ENCODE measurements at regions not wholly inside any gene's neighbourhood (a gene's known extent, or its start where the extent isn't known, plus 50 kb on each side); places are given as distances from the start of the nearest gene placed in this dataset.
"Not testable (repeated sequence)": the region's sequence is repeated elsewhere in the genome, so short reads cannot be mapped to it uniquely, and the experiment has no call there.

DNA sequence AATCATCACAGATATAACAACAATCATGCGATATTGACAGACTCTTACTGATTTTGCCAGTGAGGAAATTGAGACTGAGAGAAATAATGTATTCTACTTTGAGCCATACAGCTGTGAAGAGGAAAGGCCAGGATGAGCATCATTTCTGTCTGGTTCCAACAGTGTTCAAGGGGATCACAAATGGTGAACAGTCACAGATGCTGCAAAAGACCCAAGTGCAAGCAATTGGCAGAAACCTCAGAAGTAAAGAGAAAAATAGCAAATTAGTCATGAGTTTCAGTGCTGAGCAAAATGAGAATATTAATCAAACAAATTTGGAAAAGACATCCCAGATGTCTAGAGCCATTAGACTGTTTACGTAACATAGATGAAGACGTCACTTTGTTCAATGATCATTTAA, 114.1 kb downstream of the RAB38 start:
- no peak for DNase-seq

DNA sequence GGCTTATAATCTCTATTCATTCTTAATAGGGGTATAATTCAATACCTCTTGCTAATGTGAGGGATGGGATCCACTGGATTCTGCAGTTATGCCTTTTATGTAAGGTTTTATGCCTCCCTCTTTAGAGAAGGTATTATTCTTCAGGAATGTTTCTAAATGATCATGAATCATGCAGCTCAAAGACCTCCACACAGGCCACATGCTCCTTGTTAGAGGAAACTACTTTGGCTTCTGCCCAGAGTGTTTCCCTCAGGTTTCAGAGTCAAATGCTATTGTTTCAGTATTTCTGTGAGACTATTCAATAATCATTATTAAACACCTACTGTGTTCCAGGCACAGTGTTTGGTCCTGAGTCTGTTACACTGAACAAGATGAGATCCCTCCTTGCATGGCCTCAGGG, 115.9 kb downstream of the RAB38 start:
- no peak for DNase-seq

DNA sequence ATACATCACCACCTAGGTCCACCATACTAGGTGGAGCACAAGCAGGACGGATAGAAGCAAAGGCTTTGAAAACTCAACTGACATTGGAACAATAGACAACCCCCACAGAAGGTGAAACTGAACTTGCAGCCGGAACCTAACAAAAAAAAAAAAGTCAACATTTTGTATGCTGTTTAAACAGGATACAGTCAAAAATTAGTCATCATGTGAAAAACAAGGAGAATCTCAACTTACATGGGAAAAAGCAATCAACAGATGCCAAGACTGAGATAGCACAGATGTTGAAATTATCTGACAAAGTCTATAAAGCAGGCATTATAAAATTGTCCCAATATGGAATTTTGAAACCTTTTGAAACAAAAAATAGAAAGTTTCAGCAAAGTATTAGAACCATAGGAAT, 123.8 kb downstream of the RAB38 start:
- DNase-seq = no peak

DNA sequence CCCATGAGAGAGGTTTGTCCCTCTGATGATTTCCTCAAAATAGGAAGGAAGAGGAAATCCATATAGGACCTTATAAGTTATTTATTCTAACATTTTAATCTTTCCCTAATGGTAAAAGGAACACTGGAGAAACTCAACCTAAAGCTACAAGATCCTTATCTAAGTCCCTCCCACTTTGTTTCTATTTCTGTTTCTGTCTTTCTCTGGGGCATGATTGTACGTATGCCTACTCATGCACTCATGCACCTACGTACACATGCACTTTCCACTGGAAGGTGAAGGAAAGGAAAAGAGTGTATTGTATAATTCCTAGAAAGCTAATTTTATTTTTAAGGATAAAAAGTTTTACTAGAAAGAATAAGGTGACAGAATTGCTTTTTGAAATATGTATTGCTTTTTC, 125.0 kb downstream of the RAB38 start:
- DNase-seq = no peak

DNA sequence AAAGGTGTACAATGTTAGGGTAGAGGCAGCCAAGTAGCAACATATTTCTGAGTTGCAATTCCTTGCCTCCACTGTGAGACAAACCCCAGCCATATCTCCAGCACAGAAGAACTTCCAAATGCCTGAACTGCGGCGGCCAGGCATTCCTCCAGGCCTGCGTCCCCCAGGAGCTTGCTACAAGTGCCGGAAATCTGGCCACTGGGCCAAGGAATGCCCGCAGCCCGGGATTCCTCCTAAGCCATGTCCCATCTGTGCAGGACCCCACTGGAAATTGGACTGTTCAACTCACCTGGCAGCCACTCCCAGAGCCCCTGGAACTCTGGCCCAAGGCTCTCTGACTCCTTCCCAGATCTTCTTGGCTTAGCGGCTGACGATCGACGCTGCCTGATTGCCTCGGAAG, 130.0 kb downstream of the RAB38 start:
- DNase-seq = not testable (repeated sequence)

DNA sequence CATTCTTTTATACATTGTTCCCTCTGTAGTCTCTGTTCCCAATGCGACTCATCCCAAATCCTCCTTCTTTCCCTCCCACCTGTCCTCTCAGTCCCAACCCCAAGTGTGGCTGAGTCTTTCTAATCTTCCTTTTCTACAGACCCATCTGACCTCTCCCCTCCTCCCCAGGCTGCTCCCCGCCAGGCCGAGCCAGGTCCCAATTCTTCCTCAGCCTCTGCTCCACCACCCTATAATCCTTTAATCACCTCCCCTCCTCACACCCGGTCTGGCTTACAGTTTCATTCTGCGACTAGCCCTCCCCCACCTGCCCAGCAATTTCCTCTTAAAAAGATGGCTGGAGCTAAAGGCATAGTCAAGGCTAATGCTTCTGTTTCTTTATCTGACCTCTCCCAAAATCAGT, 130.6 kb downstream of the RAB38 start:
- not testable (repeated sequence) for DNase-seq

DNA sequence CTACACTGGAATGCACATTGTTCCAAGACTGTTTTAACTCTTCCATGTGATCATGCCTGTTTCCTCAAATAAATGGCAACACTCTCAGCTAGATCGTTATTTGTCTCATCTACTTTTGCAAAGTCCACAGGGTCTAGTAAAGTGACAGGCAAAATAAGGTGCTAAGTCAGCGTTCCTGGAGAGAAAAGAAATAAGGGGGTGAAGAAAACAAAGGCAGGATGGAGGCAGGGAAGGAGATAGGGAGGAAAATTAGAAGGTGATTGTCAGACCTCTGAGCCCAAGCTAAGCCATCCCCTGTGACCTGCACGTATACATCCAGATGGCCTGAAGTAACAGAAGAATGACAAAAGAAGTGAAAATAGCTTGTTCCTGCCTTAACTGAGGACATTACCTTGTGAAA, 132.1 kb downstream of the RAB38 start:
- DNase-seq = no peak

DNA sequence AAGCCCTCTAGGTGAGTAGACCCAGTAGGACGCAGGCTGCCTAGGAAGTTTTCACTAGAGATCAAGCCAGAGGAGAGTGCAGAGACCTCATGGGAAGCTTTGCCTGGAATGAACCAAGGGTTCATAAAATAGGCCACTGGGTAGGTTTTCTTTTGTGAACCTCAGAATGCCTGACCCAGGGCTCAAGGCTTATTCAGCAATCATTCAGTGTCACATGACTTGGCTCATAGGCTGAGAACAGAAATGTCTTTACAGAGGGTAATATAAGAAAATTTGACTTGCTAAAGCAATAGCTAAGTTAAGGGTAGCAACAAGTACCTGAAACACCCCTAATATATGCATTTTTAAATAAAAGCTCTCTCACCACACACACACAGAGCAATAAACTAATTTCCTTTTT, 132.6 kb downstream of the RAB38 start:
- no peak for DNase-seq

DNA sequence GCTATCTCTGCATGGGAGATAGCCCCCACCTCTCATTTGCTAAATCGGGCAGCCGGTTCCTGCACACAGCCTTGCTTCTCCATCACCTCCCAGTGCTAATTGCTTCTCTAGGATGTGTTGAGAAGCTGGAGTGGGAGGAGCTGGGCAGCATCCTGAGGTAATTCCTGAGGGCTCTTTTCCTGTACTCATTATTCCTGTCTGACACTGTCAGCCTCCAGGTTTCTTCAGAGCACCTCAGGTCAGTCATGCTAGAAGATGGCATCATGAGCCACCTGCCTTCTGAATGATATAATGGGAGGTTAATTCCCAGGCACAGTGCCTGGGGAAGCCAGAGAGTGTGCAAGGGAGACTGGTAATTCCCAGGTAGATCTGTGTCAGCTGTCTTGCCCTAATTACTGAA, 133.0 kb downstream of the RAB38 start:
- DNase-seq = no peak

DNA sequence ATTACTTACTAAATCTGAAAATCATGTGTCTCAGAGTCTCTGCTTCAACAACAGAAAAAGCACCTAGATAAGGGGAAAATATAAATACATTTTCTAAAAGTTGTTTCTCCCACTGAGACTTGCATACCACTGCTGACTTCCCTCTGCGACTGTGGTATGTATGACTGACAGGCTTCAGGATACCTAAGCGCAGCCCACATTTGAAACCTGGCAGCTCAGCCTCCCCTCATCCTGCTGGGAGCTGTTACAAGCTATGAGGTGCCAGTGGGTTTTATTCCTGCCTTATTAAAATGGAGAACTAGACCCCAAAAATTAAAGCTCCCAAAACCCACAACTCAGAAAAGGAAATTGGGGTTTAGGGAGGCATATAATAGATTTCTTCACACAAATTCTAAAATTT, 133.6 kb downstream of the RAB38 start:
- DNase-seq = no peak

DNA sequence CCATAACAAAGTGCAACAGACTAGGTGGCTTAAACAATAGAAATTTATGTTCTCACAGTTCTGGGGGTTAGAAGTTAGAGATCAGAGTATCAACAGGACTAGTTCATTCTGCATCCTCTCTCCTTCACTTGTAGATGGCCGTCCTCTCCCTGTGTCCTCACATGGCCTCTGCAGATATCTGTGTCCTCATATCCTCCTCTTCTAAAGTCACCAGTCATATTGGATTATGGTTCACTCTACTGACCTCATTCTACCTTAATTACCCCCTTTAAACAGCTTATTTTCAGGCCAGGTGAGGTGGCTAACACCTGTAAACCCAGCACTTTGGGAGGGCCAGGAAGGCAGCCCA, 135.1 kb downstream of the RAB38 start:
- no peak for DNase-seq

DNA sequence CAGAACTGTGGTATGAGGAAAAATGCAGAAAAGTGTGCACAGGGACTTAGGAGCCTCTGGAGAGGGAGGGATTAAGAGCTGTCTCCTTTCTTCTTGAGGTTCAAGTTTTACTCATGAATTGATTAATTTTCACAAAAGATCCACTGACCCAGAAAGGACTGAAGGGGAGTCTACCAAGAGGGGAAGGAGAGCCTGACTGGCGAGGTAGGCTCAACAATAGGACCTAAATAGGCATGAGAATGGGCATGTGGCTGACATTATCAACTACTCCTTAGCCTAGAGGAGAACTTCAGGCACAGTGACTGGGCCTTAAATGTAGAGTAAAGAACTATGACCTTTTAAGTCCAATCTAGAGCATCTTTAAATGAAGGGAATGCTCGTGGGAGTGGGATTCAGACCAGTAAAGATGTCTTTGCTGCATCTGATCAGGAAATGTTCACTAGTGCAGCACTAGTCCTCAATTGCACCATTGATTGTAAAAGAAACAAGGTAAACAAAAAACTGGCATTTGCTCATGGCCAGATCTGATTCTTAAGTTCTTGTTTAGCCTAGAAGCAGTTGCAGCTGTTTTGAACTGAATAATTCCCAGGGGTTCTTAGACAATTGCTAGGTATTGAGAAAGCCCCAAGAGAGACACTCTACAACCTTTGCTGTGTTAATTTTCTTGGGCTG, 135.6 kb downstream of the RAB38 start:
- no peak for DNase-seq

DNA sequence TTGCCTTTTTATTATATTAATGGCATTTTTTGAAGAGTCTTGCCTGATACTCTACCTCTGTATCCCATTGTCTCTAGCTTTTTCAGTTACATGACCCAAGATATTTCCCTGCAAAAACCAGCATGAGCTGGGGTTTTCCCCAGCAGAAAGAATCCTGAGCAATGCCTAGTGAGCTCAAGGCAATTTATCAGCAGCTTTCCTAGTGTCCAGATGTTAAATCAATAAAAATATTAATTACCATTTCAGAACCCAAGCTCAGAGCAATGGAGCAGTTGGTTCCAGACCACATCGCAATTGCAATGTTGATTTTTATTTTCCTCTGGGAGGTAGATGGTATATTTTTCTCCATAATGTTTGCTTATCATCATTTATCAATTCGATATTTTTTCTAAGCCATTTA, 137.2 kb downstream of the RAB38 start:
- DNase-seq = no peak

DNA sequence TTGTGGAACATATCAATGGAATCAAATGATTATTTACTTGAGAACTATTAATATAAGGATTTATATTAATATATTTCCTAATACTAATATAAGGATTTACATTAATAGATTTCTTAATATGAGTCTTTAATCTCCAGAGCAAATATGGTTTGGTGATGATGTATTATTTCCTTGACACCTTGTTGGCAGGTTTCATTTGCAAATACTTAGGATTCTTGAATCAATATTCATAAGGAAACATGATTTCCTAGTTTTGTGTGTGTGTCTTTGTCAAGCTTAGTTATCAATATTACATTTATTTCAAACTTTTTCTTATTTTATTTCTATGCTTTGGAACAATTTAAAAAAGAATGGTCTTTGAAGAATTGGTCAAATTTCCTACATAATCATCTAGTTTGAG, 138.5 kb downstream of the RAB38 start:
- no peak for DNase-seq

DNA sequence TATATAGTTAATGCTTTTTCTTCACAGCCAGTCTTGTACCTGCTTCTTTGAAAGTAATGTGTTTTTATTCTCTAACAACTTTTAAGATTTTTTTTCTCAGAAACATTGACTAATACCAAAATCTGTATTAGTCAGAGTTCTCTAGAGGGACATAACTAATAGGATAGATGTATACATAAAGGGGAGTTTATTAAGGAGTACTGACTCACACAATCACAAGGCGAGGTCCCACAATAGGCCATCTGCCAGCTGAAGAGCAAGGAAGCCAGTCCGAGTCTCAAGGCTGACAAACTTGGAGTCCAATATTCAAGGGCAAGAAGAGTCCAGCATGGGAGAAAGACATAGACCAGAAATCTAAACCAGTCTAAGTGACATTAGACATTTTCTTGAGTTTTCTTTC, 140.0 kb downstream of the RAB38 start:
- no peak for DNase-seq

DNA sequence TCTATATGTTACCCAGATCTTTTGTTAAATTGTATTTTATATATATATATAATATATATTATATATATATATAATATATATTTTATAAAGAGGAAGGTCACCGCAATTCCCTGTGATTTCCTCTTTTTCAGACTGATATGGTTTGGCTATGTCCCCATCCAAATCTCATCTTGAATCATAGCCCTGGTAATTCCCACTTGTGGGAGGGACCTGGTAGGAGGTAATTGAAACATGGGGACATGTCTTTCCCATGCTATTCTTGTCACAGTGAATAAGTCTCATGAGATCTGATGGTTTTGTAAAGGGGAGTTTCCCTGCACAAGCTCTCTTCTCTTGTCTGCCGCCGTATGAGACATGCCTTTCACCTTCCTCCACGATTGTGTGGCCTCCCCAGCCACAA, 157.6 kb downstream of the RAB38 start:
- no peak for DNase-seq

DNA sequence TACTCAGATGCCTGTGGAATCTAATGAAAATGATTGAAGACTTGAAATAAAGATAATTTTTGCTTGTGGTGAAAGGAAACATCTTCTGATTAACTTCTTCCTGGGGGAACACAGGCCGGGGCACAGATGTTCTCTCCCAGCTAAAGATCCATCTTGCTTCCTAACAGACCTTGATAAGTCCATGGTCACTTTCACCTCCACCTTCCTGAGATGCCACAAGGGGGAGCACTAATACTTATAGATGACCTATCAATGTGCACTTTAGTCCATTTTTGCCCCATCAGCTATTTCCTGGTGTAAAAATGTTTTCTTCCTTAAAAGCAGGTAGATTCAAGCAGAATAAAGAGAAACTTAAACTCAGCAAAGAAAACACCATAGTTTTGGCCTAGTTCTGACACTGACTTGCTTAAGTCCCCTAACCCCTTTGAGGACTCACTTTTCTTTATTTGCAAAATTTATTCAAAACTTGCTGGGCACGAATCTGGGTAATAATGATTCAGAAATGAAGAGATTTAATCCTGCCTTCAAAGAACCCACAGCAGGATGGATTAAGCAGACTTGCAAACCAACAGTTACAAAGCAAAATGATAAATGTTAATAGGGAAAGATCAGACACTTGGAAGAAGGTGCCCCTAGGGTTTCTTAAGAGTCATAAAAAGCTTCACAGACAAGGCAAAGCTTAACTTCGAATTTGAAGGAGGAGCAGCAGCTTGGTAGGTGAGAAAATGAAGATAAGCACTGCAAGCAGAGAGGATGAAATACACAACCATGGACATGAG, 158.7 kb downstream of the RAB38 start:
- DNase-seq = peak; percentile 57

DNA sequence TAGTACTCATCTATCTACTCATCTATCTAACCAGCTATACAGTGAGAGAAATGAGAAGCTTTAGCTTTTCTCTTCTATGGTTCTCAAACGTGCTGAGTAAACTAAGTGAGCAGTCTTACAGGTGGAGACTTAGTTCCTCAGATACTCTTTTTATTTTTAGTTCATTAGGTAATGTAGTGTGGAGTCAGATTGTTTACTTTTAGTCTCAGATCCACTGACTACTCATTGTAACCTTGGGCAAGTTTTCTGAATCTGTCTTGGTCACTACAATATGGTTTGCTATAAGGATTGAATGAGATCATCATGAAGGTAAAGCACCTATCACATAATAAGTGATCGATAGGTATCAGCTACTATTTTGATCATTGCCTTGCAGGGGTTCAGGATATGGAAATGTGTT, 160.1 kb downstream of the RAB38 start:
- no peak for DNase-seq

DNA sequence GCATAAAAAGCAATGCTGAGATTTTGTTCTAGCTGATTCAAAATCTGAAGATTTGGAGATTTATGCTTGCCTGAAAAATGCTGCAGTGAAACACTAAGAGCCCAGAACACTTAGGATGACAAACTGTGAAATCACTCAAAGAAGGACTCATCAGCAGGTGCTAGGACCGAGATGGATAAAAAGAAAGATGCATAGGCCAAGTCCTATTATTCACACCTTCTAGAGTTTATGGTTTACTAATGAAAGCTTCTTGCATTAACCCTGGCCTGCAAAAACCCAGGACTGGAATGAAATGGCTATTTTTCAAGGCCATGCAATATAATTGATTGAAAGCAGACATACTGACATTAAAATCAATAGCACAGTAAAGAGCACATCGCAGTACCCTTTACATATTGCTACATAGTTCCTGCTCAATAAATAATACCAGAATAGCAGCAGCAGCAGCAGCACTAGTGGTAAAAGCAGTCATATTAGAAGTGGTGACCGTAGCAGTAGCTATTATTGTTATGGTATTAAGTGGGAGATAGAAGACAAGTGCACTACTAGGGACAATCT, 161.7 kb downstream of the RAB38 start:
- DNase-seq = no peak

DNA sequence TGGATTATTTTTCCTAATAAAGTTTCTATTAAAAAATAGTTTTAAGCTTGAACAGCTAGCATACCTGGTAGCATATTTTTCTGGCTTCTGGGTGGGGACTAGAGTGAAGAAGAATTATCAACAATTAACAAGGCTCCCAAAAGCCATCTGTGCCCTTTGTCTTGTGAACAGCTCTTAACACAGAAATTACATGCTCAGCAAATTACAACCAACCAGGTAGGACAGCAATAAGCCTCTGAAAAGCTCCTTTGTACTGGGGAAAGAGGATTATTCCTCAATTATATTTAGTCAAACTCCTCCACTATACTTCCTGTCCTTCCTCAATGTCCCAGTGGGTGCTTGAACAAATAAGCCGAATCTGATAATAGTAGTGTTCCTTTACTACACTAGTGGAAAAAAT, 162.8 kb downstream of the RAB38 start:
- no peak for DNase-seq

DNA sequence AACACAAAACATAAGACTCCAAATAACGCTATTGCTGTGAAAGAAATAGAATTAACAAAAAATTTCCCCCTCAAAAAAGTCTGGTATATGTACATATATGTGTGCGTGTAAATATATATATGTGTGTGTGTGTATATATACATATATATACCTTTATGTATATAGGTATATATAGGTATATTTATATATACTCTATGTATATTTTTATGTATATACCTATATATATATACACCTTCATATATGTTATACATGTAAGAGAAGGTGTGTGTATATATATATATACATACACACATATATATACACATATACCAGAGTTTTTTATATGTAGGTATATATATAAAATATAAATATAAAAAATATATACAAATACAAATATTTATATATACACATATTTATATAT, 199.2 kb downstream of the RAB38 start:
- no peak for DNase-seq

DNA sequence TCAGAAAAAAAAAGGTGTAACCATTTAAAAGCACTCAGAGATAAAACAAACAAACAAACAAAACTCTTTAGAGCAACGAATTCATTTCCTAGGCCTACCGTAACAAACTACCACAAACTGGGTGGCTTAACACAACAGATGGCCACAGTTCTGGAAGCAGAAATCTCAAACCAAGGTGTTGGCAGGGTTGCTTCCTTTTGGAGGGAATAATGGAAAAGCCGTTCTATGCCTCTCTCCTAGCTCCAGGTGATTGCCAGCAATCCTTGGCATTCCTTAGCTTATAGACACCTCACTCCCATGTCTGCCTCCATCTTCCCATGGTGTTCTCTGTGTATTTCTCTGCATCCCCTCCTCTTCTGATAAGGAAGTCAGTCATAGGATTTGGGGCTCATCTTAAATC, 200.4 kb downstream of the RAB38 start:
- DNase-seq = no peak

DNA sequence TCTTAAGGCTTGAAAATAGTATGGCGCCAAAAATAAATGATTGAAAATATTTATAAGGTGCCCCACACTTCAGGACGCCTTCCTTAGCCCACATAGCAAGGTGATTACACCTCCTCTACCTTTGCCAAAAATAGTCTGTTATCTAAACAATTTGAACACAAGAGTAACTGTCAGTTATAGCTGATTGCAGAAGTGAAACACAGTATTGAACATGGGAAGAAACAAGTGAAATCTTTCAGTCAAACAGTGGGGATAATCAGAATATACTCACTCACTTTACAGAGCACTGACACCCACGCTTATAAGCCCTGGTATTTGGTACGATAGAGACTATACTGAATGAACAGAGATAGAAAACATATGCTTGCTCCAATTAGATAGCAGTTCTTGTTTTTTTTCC, 203.1 kb downstream of the RAB38 start:
- no peak for DNase-seq

DNA sequence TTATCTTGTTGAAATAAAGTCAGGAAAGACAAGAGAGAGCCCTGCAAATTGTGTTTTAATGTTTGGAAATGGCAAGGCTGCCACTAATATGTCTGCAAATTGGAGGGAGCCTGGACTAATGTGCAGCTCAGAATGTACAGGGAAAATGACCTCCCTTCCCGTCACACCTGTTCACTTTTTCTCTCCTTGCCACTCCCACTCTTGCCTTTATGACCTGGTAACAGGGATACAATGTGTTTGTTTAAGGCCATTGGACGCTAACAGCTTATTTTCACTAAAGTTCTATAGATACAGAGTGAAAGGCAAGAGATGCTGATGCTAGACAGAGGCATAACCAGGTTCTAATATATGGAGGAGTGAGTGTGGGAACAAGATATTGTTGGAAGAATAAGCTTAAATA, 203.9 kb downstream of the RAB38 start:
- DNase-seq = no peak

DNA sequence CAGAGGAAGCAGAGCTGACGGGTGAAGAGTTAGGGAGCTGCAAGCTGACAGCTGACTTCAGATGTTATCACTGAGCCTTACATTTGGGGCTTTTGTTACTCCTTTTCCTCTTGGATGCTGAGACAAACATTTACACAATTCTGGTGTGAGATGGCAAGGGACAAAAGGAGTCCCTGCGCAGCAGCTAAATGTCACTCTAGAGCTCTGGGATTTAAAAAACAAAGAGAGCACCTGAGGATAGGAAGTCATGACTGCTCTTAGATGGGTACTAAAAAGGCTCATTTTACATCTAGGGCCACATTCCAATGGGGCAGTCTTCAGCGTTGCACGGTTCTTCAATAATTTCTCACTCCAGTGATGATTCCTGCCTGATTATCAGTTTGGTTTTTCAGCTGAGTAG, 204.5 kb downstream of the RAB38 start:
- no peak for DNase-seq

Data from retina (tissue), 1 donor.